HG03442 (cell line): ENCODE measurements at regions not wholly inside any gene's neighbourhood (a gene's known extent, or its start where the extent isn't known, plus 50 kb on each side); places are given as distances from the start of the nearest gene placed in this dataset.

ENCODE experiments used
- ATAC-seq: cut with Tn5 transposase; IDR thresholded peaks from one replicate; pipeline ENCODE4 v1.9.1; 2021; ENCODE audit warnings: mild to moderate bottlenecking, moderate library complexity; ENCODE audit not compliant: unreplicated experiment

GRCh38 chr16:51630076-51630475 is 479.0 kb upstream of the SALL1 start:
- no peak for ATAC-seq

GRCh38 chr16:51629576-51629975 is 478.5 kb upstream of the SALL1 start:
- no peak for ATAC-seq

- ATAC-seq = no peak
Observed at GRCh38 chr16:51624080-51624775, 473.2 kb upstream of the SALL1 start.

GRCh38 chr16:51621610-51622009 is 470.5 kb upstream of the SALL1 start:
- ATAC-seq = no peak

- ATAC-seq = no peak
Observed at GRCh38 chr16:51615141-51615540, 464.1 kb upstream of the SALL1 start.

GRCh38 chr16:51607201-51607651 is 456.2 kb upstream of the SALL1 start:
- no peak for ATAC-seq

- ATAC-seq = no peak
Observed at GRCh38 chr16:51596247-51596646, 445.2 kb upstream of the SALL1 start.

GRCh38 chr16:51592535-51593300 is 441.6 kb upstream of the SALL1 start:
- ATAC-seq = no peak

GRCh38 chr16:51592001-51592501 is 441.0 kb upstream of the SALL1 start:
- ATAC-seq = no peak

- no peak for ATAC-seq
Observed at GRCh38 chr16:51591480-51591879, 440.4 kb upstream of the SALL1 start.

GRCh38 chr16:51579652-51580360 is 428.7 kb upstream of the SALL1 start:
- no peak for ATAC-seq

GRCh38 chr16:51577621-51578303 is 426.7 kb upstream of the SALL1 start:
- no peak for ATAC-seq

- no peak for ATAC-seq
Observed at GRCh38 chr16:51576498-51577195, 425.6 kb upstream of the SALL1 start.

- no peak for ATAC-seq
Observed at GRCh38 chr16:51573191-51573590, 422.1 kb upstream of the SALL1 start.

- ATAC-seq = no peak
Observed at GRCh38 chr16:51569203-51569931, 418.3 kb upstream of the SALL1 start.

GRCh38 chr16:51567911-51568310 is 416.8 kb upstream of the SALL1 start:
- no peak for ATAC-seq

GRCh38 chr16:51565184-51565583 is 414.1 kb upstream of the SALL1 start:
- no peak for ATAC-seq

GRCh38 chr16:51562891-51563290 is 411.8 kb upstream of the SALL1 start:
- ATAC-seq = no peak

- ATAC-seq = no peak
Observed at GRCh38 chr16:51559901-51560300, 408.8 kb upstream of the SALL1 start.

GRCh38 chr16:51557670-51558069 is 406.6 kb upstream of the SALL1 start:
- ATAC-seq = no peak
